ENCODE measurements at regions not wholly inside any gene's neighbourhood (a gene's known extent, or its start where the extent isn't known, plus 50 kb on each side); places are given as distances from the start of the nearest gene placed in this dataset.

DNA sequence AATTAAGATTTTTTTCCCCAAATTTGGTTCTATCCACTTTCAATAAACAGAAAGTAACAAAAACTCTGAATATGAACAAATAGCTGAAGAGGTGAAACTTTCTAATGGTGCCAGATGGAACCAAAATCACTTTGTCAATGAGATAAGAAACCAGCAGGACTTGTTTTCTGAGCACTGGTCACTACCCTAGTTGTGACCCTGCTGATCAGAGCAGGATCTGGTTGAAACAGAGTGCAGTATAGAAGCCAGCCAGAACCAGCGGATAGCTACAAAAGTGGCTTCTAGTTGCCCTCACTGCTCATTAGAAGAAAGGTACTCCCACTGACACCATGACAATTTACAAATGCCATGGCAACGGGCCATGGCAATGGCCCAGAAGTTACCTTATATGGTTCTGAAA lies 158.3 kb upstream of the PIEZO2 start:
- H3K4me1 ChIP-seq = no peaks in the 10 kb centered on the region
- H3K27me3 ChIP-seq = no peaks in the 10 kb centered on the region
- no peak overlapping the region for H3K27ac ChIP-seq
- WGBS = 69% methylated on average over 2 of the region's 2 CpGs
- H3K36me3 ChIP-seq = no peaks in the 10 kb centered on the region
- TF ChIP-seq POLR2A (IDR thresholded peaks at IDR 0.05) (no peak), POLR2AphosphoS5 (IDR thresholded peaks at IDR 0.05) (no peak), EP300 (IDR thresholded peaks at IDR 0.05) (no peak), CTCF (IDR thresholded peaks at IDR 0.05) (no peak)
- no peaks in the 10 kb centered on the region for H3K9me3 ChIP-seq
- no peak overlapping the region for H3K4me3 ChIP-seq
- no peak for DNase-seq (ENCODE audit: low spot score in 2 of 2)

GRCh38 chr18:11305507-11305906 lies 156.1 kb upstream of the PIEZO2 start:
- DNase-seq (ENCODE audit: low spot score in 2 of 2) = no peak
- TF ChIP-seq CTCF (IDR thresholded peaks at IDR 0.05) (no peak), POLR2A (IDR thresholded peaks at IDR 0.05) (no peak), POLR2AphosphoS5 (IDR thresholded peaks at IDR 0.05) (no peak), EP300 (IDR thresholded peaks at IDR 0.05) (no peak)
- H3K4me3 ChIP-seq = no peak overlapping the region
- H3K36me3 ChIP-seq = no peaks in the 10 kb centered on the region
- 94% methylated on average over 2 of the region's 2 CpGs for WGBS
- H3K4me1 ChIP-seq = no peaks in the 10 kb centered on the region
- no peak overlapping the region for H3K27ac ChIP-seq
- no peaks in the 10 kb centered on the region for H3K27me3 ChIP-seq
- no peaks in the 10 kb centered on the region for H3K9me3 ChIP-seq

- no peak for TF ChIP-seq POLR2A (IDR thresholded peaks at IDR 0.05)
- no peak for TF ChIP-seq CTCF (IDR thresholded peaks at IDR 0.05)
- TF ChIP-seq EP300 (IDR thresholded peaks at IDR 0.05) = no peak
- no peak for TF ChIP-seq POLR2AphosphoS5 (IDR thresholded peaks at IDR 0.05)
- no peaks in the 10 kb centered on the region for H3K27me3 ChIP-seq
- WGBS = 93% methylated on average over 4 of the region's 4 CpGs
- H3K9me3 ChIP-seq = no peaks in the 10 kb centered on the region
- no peak overlapping the region for H3K27ac ChIP-seq
- no peak overlapping the region for H3K4me3 ChIP-seq
- no peak for DNase-seq (ENCODE audit: low spot score in 2 of 2)
- no peaks in the 10 kb centered on the region for H3K4me1 ChIP-seq
- no peaks in the 10 kb centered on the region for H3K36me3 ChIP-seq
Observed at GRCh38 chr18:11304928-11305327, 155.6 kb upstream of the PIEZO2 start.

DNA sequence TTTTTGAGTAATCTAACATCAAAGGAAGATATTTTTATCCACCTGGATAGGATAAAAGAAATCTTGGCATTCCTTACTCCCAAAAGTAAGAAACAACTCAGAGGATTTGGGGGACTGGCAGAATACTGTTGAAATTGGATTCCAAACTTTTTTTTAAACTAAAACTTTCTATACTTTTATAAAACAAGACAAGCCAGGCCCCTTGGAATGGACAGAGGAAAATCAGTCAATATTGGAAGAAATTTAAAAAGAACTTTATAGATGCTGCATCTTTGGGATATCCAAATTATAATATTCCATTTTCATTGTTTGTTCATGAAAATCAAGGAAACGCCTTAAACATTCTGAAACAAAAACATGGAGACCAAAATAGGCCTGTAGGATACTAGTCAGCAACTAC lies 147.6 kb upstream of the PIEZO2 start:
- TF ChIP-seq POLR2A (IDR thresholded peaks at IDR 0.05) = no peak
- no peak for TF ChIP-seq CTCF (IDR thresholded peaks at IDR 0.05)
- TF ChIP-seq EP300 (IDR thresholded peaks at IDR 0.05) = no peak
- TF ChIP-seq POLR2AphosphoS5 (IDR thresholded peaks at IDR 0.05) = no peak
- Histone ChIP-seq H3K27ac (no peak overlapping the region), H3K4me1 (no peaks in the 10 kb centered on the region), H3K36me3 (no peaks in the 10 kb centered on the region), H3K27me3 (no peaks in the 10 kb centered on the region), H3K9me3 (no peaks in the 10 kb centered on the region), H3K4me3 (no peak overlapping the region)
- 78% methylated on average over 1 of the region's 1 CpG for WGBS
- no peak for DNase-seq (ENCODE audit: low spot score in 2 of 2)

DNA sequence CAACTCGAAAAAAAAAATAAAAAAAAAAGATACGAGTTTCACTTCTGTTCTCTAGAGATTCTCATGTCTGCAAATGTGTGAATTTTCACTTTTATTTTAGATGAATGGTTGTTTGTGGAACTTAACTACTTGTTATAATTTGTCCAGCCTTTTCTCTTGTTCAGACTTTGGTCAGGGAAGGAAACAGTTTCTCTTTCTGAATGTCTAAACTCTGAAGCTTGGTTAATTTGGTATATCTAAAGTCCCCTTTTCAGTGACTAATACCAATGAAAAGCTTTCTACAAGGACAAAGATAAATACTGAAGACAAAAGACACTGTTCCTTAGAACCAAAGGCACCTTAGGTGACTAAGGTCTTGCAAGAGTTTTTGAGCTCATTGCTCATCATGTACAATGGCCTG lies 144.4 kb upstream of the PIEZO2 start:
- no peak for DNase-seq (ENCODE audit: low spot score in 2 of 2)
- no peaks in the 10 kb centered on the region for H3K4me1 ChIP-seq
- no peaks in the 10 kb centered on the region for H3K9me3 ChIP-seq
- H3K36me3 ChIP-seq = no peaks in the 10 kb centered on the region
- no peaks in the 10 kb centered on the region for H3K27me3 ChIP-seq
- no peak overlapping the region for H3K4me3 ChIP-seq
- WGBS = 88% methylated on average over 2 of the region's 2 CpGs
- H3K27ac ChIP-seq = no peak overlapping the region
- no peak for TF ChIP-seq CTCF (IDR thresholded peaks at IDR 0.05)
- TF ChIP-seq POLR2AphosphoS5 (IDR thresholded peaks at IDR 0.05) = no peak
- no peak for TF ChIP-seq EP300 (IDR thresholded peaks at IDR 0.05)
- TF ChIP-seq POLR2A (IDR thresholded peaks at IDR 0.05) = no peak
